ENCODE measurements at regions not wholly inside any gene's neighbourhood (a gene's known extent, or its start where the extent isn't known, plus 50 kb on each side); places are given as distances from the start of the nearest gene placed in this dataset.

GRCh38 chr18:52007105-52007504, 332.9 kb upstream of the DCC start:
- H3K27me3 ChIP-seq (replicated peaks in 1 of 4; ENCODE audit: control insufficient read depth in 3 of 4, extremely low read depth in 1 of 4, insufficient read depth in 3 of 4, low read length in 3 of 4) = no peaks in the 10 kb centered on the region
- no peak overlapping the region for H3K4me3 ChIP-seq (ENCODE audit: extremely low read depth in 1 of 4, insufficient read depth in 2 of 4, low read depth in 3 of 4, low read length in 4 of 4)
- no peak overlapping the region for H3K4me2 ChIP-seq (ENCODE audit: insufficient read depth in 1 of 2, low read depth in 2 of 2, low read length in 2 of 2)
- no peak overlapping the region for H2AK5ac ChIP-seq (ENCODE audit: low read depth, low read length)
- H3K4me1 ChIP-seq (replicated peaks in 1 of 4; ENCODE audit: control insufficient read depth in 3 of 4, insufficient read depth in 4 of 4, low read length in 3 of 4) = no peaks in the 10 kb centered on the region
- no peak overlapping the region for H4K5ac ChIP-seq (ENCODE audit: insufficient read length, low read depth, low read length)
- H4K91ac ChIP-seq (replicated peaks; ENCODE audit: insufficient read length, low read length) = no peak overlapping the region
- no peak overlapping the region for H2BK20ac ChIP-seq (ENCODE audit: low read length)
- H3K4ac ChIP-seq (replicated peaks; ENCODE audit: insufficient read length, low read depth, low read length) = no peak overlapping the region
- FAIRE-seq (no peak), DNase-seq (ENCODE audit: low read depth in 1 of 2, low spot score in 2 of 2) (no peak)
- H2BK12ac ChIP-seq (ENCODE audit: low read depth, low read length) = no peak overlapping the region
- no peak overlapping the region for H2BK5ac ChIP-seq (ENCODE audit: low read depth, low read length)
- 88% methylated on average over 2 of the region's 2 CpGs; no CpG with 5 or more reads in 1 of the 2 experiments for WGBS, 2 experiments (ENCODE audit: extremely low coverage in 1 of 2, insufficient coverage in 1 of 2, insufficient read length in 1 of 2, insufficient replicate concordance in 2 of 2, low coverage in 1 of 2, low lambda C conversion rate in 2 of 2, missing lambda C conversion rate in 1 of 2)
- H3K9ac ChIP-seq (replicated peaks in 1 of 4; ENCODE audit: extremely low read depth in 1 of 4, low read depth in 3 of 4, low read length in 3 of 4) = no peak overlapping the region
- no peak overlapping the region for H3K14ac ChIP-seq (ENCODE audit: insufficient read length)
- no peaks in the 10 kb centered on the region for H4K20me1 ChIP-seq (replicated peaks in 1 of 2; ENCODE audit: control insufficient read depth in 1 of 2, insufficient read depth in 2 of 2, low read length in 2 of 2)
- no peak overlapping the region for H4K8ac ChIP-seq (ENCODE audit: extremely low read depth, insufficient read depth, low read length)
- no peak overlapping the region for H3K56ac ChIP-seq (replicated peaks; ENCODE audit: insufficient read length, low read depth, low read length)
- H2AFZ ChIP-seq (ENCODE audit: low read length) = no peak overlapping the region
- no peak overlapping the region for H3K18ac ChIP-seq (ENCODE audit: extremely low read depth, low read length)
- no peak overlapping the region for H3K23ac ChIP-seq (ENCODE audit: insufficient read length)
- no peak overlapping the region for H3K27ac ChIP-seq (ENCODE audit: low read depth, low read length)
- H3K9me3 ChIP-seq (ENCODE audit: insufficient read depth in 2 of 2, low read depth in 1 of 2, low read length in 1 of 2) = no peaks in the 10 kb centered on the region
- H3K79me2 ChIP-seq (ENCODE audit: control insufficient read depth in 1 of 2, insufficient read depth in 2 of 2, low read length in 2 of 2) = no peaks in the 10 kb centered on the region
- TF ChIP-seq RAD21 (IDR thresholded peaks at IDR 0.05 in 1 of 2, conservative IDR thresholded peaks at IDR 0.05 in 1 of 2; ENCODE audit: low read depth in 2 of 2, low read length in 2 of 2) (peak; percentile 55 to 57), CTCF (IDR thresholded peaks at IDR 0.05; ENCODE audit: control extremely low read depth in 1 of 3, insufficient read depth in 1 of 3, low read depth in 1 of 3, low read length in 3 of 3) (peak in 1 of 3 experiments; percentile 22; a peak in 1 of 4 replicates), POLR2A (IDR thresholded peaks at IDR 0.05; ENCODE audit: control extremely low read depth in 1 of 2, low read depth in 2 of 2, low read length in 2 of 2) (no peak)
- ChIA-PET POLR2A (ENCODE audit: partially characterized antibody) (no interaction called here), CTCF (ENCODE audit: partially characterized antibody) (interaction anchor here (0.7 to 2.4 kb wide), 8 partner anchors 9 to 896 kb away, joined by 3 to 13 read pairs (median 3); no protein-coding TSS in a partner anchor)
- no peaks in the 10 kb centered on the region for H3K79me1 ChIP-seq (ENCODE audit: low read depth, low read length)
- no peak overlapping the region for H2BK15ac ChIP-seq (ENCODE audit: low read length)
- H3K23me2 ChIP-seq (ENCODE audit: low read depth, low read length) = no peaks in the 10 kb centered on the region
- no peak overlapping the region for H2BK120ac ChIP-seq (replicated peaks; ENCODE audit: low read depth, low read length)
- H3K36me3 ChIP-seq (ENCODE audit: control insufficient read depth in 2 of 4, insufficient read depth in 4 of 4, low read length in 3 of 4) = no peaks in the 10 kb centered on the region
